ENCODE measurements at regions not wholly inside any gene's neighbourhood (a gene's known extent, or its start where the extent isn't known, plus 50 kb on each side); places are given as distances from the start of the nearest gene placed in this dataset.

GRCh38 chr14:35221462-35221861 is 70.7 kb upstream of the PSMA6 start:
- DNase-seq (ENCODE audit: low read depth in 4 of 4, low spot score in 2 of 4) = no peak

- DNase-seq (ENCODE audit: low read depth in 4 of 4, low spot score in 2 of 4) = no peak
These were observed 69.9 kb upstream of the PSMA6 start for GRCh38 chr14:35222324-35222723.

- DNase-seq (ENCODE audit: low read depth in 4 of 4, low spot score in 2 of 4) = no peak
These were observed 69.2 kb upstream of the PSMA6 start for GRCh38 chr14:35222872-35223466.

GRCh38 chr14:35223927-35224326 is 68.3 kb upstream of the PSMA6 start:
- no peak for DNase-seq (ENCODE audit: low read depth in 4 of 4, low spot score in 2 of 4)

GRCh38 chr14:35224615-35225014 is 67.6 kb upstream of the PSMA6 start:
- no peak for DNase-seq (ENCODE audit: low read depth in 4 of 4, low spot score in 2 of 4)

DNA sequence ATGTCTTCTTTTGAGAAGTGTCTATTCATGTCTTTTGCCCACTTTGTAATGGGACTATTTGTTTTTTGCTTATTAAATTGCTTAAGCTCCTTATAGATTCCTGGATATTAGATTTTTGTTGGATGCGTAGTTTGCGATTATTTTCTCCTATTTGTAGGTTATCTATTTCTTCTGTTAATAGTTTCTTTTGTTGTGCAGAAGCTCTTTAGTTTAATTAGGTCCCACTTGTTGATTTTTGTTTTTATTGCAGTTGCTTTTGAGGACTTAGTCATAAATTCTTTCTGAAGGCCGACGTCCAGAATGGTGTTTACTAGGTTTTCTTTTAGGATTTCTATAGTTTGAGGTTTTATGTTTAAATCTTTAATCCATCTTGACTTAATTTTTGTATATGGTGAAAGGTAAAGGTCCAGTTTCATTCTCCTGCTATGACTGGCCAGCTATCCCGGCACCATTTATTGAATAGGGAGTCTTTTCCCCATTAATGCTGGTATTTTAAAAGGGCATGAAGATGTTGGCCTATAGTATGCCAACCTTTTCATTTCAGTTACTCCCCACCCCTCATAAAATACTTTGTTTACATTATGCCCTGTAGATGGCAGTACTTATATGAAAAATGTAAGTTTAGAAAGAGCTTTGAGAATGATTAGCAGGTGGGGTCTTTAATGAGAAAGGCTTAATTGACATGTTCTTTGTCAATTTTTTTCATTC is 62.9 kb upstream of the PSMA6 start:
- no peak for DNase-seq (ENCODE audit: low read depth in 4 of 4, low spot score in 2 of 4)

DNA sequence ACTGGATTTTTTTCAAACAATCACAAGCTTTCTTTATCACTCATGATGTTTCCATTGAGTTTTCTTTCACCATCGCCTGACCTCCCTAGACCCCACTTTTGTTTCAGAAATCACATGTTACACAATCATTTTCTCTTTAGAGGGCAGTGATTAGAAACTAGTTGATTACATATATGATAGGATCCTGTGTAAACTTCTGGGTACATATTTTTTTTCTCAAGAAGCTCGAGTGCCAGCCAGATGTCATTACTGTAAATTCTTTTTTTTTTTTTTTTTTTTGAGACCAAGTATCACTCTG is 62.4 kb upstream of the PSMA6 start:
- DNase-seq (ENCODE audit: low read depth in 4 of 4, low spot score in 2 of 4) = no peak

DNA sequence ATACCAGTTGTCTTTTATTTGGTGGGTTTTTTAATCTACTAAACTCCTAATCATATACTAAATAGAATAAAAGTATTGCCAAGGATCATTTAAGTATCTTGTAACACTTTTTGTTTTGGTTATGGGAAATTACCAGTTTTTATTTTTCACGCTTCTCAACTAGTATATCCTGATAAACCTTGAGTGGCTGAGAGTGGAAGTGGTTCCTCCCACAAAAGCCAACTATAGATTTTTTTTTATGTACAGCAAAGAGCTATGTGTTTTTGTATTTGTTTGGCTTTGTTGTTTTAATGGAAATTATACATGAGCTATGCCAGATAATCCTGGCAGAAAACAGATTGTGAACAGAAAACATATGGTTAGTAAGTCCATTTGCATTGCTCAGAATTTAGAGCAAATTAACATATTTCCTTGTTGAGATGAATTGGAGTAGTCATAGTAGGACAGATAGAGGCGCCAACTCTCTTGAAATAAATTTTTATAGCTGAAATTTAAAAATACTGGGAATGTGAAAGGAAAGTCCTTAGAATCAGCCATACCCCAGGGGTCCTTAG is 60.9 kb upstream of the PSMA6 start:
- no peak for DNase-seq (ENCODE audit: low read depth in 4 of 4, low spot score in 2 of 4)

DNA sequence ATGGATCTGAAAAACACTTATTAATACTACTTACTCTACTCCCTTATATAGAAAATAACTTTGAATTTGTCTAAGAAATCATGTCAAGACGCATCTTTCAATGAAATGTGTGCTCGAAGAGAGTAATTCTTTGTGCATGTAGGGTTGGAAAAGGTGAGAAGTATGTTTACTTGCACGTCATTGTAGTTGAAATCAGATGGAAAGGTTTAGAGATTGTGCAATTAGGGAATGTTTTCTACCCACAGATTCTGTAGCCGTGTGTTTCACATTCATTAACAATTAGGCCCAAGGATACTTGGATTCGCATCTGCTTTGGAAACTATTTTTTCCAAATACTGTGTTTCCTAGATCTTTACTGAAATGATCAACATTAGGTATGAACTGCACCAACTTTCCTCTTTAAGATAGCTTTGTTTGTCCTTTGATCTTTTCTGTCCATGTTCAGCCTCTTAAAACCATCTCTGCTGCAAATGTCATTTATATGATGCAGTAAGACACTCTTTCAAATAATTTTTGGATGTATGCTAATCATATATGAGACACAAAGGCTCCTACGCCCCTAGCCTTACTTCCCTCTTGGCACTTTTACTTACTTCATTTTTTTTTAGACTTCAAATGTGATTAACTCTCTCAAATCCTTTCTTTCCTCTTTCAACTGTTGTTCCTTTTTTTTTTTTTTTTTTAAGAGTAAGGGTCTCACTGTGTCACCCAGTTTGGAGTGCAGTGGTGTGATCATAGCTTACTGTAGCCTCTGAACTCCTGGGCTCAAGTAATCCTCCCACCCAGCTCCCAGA is 58.0 kb upstream of the PSMA6 start:
- DNase-seq (ENCODE audit: low read depth in 4 of 4, low spot score in 2 of 4) = no peak

DNA sequence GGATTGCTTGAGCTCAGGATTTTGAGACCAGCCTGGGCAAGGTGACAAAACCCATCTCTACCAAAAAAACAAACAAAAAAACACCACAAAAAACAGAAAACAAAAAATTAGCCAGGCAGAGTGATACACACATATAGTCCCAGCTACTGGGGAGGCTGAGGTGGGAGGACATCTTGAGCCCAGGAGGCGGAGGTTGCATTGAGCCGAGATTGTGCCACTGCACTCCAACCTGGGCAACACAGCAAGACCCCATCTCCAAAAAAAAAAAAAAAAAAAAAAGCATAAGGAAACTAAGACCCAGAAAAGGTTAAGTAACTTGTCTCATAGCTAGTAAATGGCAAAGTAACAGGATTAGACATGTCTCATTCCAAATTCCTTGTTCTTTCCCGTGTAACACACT is 56.3 kb upstream of the PSMA6 start:
- no peak for DNase-seq (ENCODE audit: low read depth in 4 of 4, low spot score in 2 of 4)

DNA sequence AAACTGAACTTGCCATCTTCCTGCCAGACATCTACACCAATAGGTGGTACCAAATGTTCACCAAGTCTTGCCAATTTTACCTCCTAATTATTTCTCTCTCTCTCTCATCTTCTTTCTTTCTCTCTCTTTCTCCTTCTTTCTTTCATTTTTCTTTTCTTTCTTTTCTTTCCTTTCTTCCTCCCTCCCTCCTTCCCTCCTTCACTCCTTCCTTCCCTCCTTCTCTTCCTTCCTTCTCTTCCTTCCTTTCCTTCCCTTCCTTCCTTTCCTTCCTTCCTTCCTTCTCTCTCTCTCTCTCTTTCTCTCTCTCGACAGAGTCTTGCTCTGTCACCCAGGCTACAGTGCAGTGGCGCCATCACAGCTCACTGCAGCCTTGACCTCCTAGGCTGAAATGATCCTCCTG is 55.4 kb upstream of the PSMA6 start:
- no peak for DNase-seq (ENCODE audit: low read depth in 4 of 4, low spot score in 2 of 4)

GRCh38 chr14:35240231-35240630 is 52.0 kb upstream of the PSMA6 start:
- no peak for DNase-seq (ENCODE audit: low read depth in 4 of 4, low spot score in 2 of 4)
